ENCODE measurements at regions not wholly inside any gene's neighbourhood (a gene's known extent, or its start where the extent isn't known, plus 50 kb on each side); places are given as distances from the start of the nearest gene placed in this dataset.

- H3K36me3 ChIP-seq (ENCODE audit: low read depth), result no peaks in the 10 kb centered on the region
- DNase-seq (no peak), ATAC-seq (no peak)
- no peak for TF ChIP-seq CTCF (IDR thresholded peaks at IDR 0.05)
- intact Hi-C loops (cut with DNase I, micrococcal nuclease), result no loop called here
- no peaks in the 10 kb centered on the region for H3K9me3 ChIP-seq
- H3K4me1 ChIP-seq (ENCODE audit: low read depth), result no peaks in the 10 kb centered on the region
- no peak overlapping the region for H3K4me3 ChIP-seq
Observed at GRCh38 chr4:17260166-17260907, 251.6 kb downstream of the QDPR start.

- no peak for DNase-seq
- no peaks in the 10 kb centered on the region for H3K9me3 ChIP-seq
- intact Hi-C loops (cut with DNase I, micrococcal nuclease), result no loop called here
- H3K36me3 ChIP-seq (ENCODE audit: low read depth), result no peaks in the 10 kb centered on the region
- TF ChIP-seq CTCF (IDR thresholded peaks at IDR 0.05), result no peak
- ATAC-seq, result no peak
- H3K4me3 ChIP-seq, result no peak overlapping the region
- no peaks in the 10 kb centered on the region for H3K4me1 ChIP-seq (ENCODE audit: low read depth)
Observed at GRCh38 chr4:17258106-17258505, 253.8 kb downstream of the QDPR start.

- no peak for ATAC-seq
- no peaks in the 10 kb centered on the region for H3K4me1 ChIP-seq (ENCODE audit: low read depth)
- no peaks in the 10 kb centered on the region for H3K9me3 ChIP-seq
- no peak for DNase-seq
- no peaks in the 10 kb centered on the region for H3K36me3 ChIP-seq (ENCODE audit: low read depth)
- intact Hi-C loops (cut with DNase I, micrococcal nuclease), result no loop called here
- no peak overlapping the region for H3K4me3 ChIP-seq
- no peak for TF ChIP-seq CTCF (IDR thresholded peaks at IDR 0.05)
Observed at GRCh38 chr4:17252131-17252530, 259.8 kb downstream of the QDPR start.

GRCh38 chr4:17251101-17251500 is 260.8 kb downstream of the QDPR start:
- no peak overlapping the region for H3K4me3 ChIP-seq
- DNase-seq, result no peak
- H3K36me3 ChIP-seq (ENCODE audit: low read depth), result no peaks in the 10 kb centered on the region
- intact Hi-C loops (cut with DNase I, micrococcal nuclease), result no loop called here
- H3K9me3 ChIP-seq, result no peaks in the 10 kb centered on the region
- no peak for TF ChIP-seq CTCF (IDR thresholded peaks at IDR 0.05)
- no peaks in the 10 kb centered on the region for H3K4me1 ChIP-seq (ENCODE audit: low read depth)
- ATAC-seq, result no peak

- intact Hi-C loops (cut with DNase I, micrococcal nuclease), result no loop called here
- Histone ChIP-seq H3K36me3 (ENCODE audit: low read depth) (no peaks in the 10 kb centered on the region), H3K4me3 (no peak overlapping the region), H3K9me3 (no peaks in the 10 kb centered on the region), H3K4me1 (ENCODE audit: low read depth) (no peaks in the 10 kb centered on the region)
- no peak for DNase-seq
- ATAC-seq, result no peak
- no peak for TF ChIP-seq CTCF (IDR thresholded peaks at IDR 0.05)
Observed at GRCh38 chr4:17250591-17250990, 261.3 kb downstream of the QDPR start.

- ATAC-seq (no peak), DNase-seq (no peak)
- Histone ChIP-seq H3K4me1 (ENCODE audit: low read depth) (no peaks in the 10 kb centered on the region), H3K36me3 (ENCODE audit: low read depth) (no peaks in the 10 kb centered on the region), H3K9me3 (no peaks in the 10 kb centered on the region), H3K4me3 (no peak overlapping the region)
- intact Hi-C loops (cut with DNase I, micrococcal nuclease), result no loop called here
- no peak for TF ChIP-seq CTCF (IDR thresholded peaks at IDR 0.05)
Observed at GRCh38 chr4:17246656-17247055, 265.2 kb downstream of the QDPR start.

Measured in mucosa of descending colon (tissue), 3 donors.